GM18868 (cell line): ENCODE measurements at regions not wholly inside any gene's neighbourhood (a gene's known extent, or its start where the extent isn't known, plus 50 kb on each side); places are given as distances from the start of the nearest gene placed in this dataset.
A peak's percentile ranks its signal among the peaks of the same experiment; 100 is the strongest.
"Not testable (repeated sequence)": the region's sequence is repeated elsewhere in the genome, so short reads cannot be mapped to it uniquely, and the experiment has no call there.

Experiments used
- ATAC-seq: cut with Tn5 transposase; IDR thresholded peaks from one replicate; pipeline ENCODE4 v1.9.1; 2021; ENCODE audit warnings: mild to moderate bottlenecking, moderate library complexity; ENCODE audit not compliant: unreplicated experiment

GRCh38 chr2:131668794-131669540 is 141.3 kb downstream of the CCDC74A start:
- ATAC-seq: not testable (repeated sequence)

DNA sequence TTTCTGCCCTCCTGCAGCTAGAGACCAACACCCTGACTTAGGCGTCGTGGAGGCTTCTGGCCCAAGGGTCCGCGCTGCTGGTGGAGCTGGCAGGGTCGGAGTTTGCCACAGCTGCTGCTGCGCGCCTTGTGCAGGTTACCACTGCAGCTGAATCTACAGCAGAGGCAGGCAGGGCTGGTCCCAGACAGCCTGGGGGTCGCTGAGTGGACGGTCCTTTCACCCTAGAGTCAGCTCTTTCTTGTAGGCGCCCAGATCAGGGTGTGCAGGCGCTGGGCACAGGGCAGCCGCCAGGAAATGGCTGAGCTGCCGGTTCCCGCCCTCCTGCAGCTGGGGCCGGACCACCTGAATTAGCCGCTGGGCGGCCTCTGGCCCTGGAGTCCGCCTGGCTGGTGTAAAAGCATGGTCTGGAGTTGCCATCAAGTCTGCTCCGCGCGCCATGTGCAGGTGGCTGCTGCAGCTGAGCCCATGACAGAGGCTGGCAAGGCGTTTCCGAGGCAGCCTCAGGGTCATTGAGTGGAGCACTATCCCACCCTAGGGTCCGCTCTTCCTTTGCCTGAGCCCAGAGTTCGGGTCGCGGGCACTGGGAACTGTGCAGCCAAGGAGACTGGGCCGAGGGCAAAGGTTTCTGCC is 144.3 kb downstream of the CCDC74A start:
- ATAC-seq: not testable (repeated sequence)

- peak; percentile 82 for ATAC-seq
These were observed 145.0 kb downstream of the CCDC74A start for GRCh38 chr2:131672471-131673399.

DNA sequence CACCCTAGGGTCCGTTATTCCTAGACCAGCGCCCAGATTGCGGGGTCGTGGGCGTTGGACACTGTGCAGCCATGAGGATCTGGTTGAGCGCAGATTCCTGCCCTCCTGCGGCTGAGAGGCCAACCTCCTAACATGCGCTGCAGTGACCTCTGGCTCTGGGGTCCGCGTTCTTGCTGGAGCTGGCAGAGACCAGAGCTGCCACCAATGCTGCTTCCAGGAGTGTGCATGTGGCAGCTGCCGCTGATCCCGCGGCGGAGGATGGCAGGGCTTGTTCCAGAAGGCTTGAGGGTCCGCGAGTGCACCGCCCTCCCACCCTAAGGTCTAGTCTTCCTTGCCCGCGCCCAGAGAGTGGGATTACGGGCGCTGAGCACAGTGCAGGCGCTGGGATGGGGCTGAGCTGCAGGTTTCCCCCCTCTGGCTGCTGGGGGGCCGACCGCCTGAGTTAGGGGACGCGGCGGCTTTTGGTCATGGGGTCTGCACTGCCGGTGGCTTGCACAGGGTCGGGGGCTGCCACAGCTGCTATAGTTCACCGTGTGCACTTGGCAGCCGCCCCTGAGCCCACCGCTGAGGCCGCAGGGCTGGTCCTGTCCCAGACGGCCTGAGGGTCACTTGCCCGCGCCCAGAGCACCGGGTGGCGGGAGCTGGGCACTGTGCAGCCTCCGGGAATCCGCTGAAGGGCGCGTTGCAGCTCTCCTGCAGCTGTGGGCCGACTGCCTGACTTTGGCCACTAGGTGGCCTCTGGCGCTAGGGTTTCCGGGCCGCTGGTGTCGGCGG is 145.9 kb downstream of the CCDC74A start:
- peak; percentile 87 for ATAC-seq

DNA sequence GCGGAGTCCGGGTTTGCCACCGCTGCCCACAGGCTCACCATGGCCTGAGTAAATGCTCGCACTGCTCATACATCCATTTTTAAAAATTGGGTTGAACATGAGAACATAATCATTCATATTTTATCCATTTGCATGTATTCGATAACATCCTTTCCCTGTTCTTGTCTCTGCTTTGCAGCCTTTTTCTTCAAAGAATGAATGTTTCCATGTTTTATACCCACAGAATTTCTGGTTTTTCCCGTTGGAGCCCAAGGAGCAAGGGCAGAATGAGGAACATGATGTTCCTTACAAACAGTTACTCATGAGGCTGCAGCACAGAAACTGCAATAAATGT is 146.5 kb downstream of the CCDC74A start:
- ATAC-seq: no peak

GRCh38 chr2:131681611-131682121 is 154.0 kb downstream of the CCDC74A start:
- peak; percentile 12 for ATAC-seq

GRCh38 chr2:131682122-131682944 is 154.6 kb downstream of the CCDC74A start:
- ATAC-seq: peak; percentile 99

GRCh38 chr2:131682945-131683330 is 155.2 kb downstream of the CCDC74A start:
- peak; percentile 35 for ATAC-seq

DNA sequence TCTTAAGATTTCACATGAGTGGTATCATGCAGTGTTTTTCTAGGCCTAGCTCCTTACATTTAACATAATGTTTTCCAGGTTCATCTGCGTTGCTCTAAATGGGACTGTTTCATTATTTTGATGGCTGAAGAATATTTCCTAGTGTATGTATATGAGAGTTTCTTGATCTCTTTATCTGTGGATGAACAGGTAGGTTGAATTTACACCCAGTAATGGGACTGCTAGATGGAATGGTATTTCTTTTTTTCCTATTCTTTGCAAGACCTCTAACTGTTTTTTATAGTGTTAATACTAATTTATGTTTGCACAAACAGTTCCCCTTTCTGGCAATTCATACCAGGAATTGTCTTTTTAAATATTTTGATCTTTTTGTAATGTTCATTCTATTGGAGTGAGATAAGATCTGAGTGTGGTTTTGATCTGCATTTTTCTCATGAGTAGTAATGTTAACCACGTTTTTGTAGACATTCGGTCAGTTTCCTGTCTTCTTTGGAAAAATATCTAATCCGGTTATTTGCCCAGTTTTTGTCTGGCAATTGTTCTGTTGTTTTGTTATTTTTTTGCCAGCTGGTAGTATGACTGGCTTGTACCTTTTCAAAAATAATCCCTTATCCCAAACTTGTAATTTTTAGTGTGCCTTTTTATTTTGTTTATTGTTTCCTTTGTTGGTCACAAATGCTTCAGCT is 157.1 kb downstream of the CCDC74A start:
- ATAC-seq: not testable (repeated sequence)

DNA sequence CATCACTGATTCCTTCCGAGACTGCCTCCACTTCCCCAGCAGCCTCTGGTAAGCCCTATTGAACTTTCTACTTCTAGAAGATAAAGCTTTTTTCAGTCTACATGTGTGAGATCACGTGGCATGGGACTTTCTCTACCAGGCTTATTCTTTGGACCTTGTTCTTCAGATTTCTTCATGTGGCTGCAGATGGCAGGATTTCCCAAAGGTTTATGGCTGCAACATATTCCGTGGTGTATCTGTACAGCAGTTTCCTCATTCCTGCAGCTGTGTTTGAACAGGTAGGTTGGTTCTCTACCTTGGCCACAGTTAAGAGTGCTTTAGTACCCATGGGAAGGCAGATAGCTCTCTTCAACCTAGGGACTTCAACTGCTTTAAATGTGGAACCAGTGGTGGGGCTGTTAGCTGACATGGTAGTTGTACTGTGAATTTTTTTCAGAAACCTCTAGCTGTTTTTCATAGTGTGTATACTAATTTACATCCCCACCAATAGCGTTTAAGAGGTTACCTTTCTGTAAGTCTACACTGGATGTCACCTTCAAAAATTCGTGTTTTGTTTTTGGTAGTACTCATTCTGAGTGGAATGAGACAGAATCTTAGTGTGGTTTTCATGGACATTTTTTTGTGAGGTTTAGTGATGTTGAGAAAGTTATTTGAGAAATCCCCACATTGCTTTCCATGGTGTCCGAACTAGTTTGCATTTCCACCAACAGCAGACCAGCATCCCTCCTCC is 158.6 kb downstream of the CCDC74A start:
- not testable (repeated sequence) for ATAC-seq

DNA sequence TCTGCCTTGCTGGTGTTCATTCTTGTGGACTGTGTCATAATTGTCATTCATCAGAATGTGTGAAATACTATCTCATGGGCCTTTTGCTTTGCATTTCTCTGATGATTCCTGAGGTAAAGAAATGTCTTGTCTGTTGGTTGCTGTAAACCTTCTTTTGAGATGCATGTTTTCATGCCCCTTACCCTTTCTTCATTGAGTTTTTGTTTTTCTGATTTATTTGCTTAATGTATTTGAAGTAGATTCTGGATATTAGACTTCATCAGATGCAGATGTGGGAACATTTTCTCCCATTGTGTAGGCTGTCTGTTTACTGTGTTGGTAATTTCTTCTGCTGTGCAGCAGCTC is 159.2 kb downstream of the CCDC74A start:
- ATAC-seq: not testable (repeated sequence)

- not testable (repeated sequence) for ATAC-seq
These were observed 161.4 kb downstream of the CCDC74A start for GRCh38 chr2:131689066-131689465.

- not testable (repeated sequence) for ATAC-seq
These were observed 183.6 kb downstream of the CCDC74A start for GRCh38 chr2:131711268-131711667.

DNA sequence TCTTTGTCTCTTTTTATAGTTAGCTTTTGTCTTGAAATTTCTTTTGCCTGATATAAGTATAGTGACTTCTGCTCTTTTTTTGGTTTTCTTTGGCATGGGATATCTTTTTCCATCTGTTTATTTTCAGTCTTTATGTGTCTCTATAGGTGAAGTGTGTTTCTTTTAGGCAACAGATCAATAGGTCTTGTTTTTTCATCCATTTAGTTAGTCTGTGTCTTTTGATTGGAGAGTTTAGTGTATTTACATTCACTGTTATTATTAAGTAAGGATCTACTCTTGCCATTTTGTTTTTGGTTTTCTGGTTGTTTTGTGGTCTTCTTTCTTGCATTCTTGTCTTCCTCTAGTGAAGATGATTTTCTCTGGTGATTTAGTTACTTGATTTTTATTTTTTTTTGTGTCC is 190.2 kb downstream of the CCDC74A start:
- ATAC-seq: not testable (repeated sequence)

DNA sequence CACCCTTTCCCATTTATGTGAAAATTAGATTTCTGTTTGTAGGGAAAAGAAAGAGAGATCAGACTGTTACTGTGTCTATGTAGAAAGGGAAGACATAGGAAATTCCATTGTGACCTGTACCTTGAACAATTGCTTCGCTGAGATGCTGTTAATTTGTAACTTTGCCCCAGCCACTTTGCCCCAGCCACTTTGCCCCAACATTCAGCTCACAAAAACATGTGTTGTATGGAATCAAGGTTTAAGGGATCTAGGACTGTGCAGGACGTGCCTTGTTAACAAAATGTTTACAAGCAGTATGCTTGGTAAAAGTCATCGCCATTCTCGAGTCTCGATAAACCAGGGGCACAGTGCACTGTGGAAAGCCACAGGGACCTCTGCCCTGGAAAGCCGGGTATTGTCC is 193.5 kb downstream of the CCDC74A start:
- ATAC-seq: not testable (repeated sequence)

- ATAC-seq: not testable (repeated sequence)
These were observed 194.6 kb downstream of the CCDC74A start for GRCh38 chr2:131722256-131722655.

DNA sequence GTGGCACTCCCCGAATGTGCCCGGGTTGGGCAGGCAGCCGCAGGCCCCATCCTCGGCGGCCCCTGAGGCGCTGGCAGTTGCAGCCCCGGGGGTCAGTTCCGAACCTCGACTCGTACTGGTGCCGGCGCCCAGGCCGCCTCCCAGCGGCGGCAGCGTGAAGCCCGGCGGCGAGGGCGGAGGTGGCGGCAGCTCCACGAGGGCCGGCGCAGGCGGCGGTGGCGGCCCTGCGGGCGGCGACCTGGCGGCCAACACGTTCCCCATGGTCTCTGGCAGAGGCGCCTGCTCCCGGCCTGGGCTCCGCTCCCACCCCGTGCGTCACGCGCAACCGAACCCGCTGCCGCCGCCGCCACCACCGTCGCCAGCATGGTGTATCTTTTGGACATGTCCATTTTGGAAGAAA is 196.3 kb downstream of the CCDC74A start:
- ATAC-seq: no peak

GRCh38 chr2:131728451-131728850 is 200.8 kb downstream of the CCDC74A start:
- ATAC-seq: not testable (repeated sequence)
